AG04449 (cell line): ENCODE measurements at regions not wholly inside any gene's neighbourhood (a gene's known extent, or its start where the extent isn't known, plus 50 kb on each side); places are given as distances from the start of the nearest gene placed in this dataset.

Experiments
- CTCF ChIA-PET: fragments of 350-600 bp; formaldehyde crosslinking; extraction: SDS; loops from one replicate; lab custom pipeline; 2021; ENCODE audit warnings: antibody characterized with exemption; lab: Yijun Ruan, JAX
- POLR2A ChIA-PET: fragments of 400-600, 350-600 bp; formaldehyde crosslinking; extraction: SDS; loops from one replicate; lab custom pipeline; 2020; ENCODE audit warnings: antibody characterized with exemption, inconsistent platforms; lab: Yijun Ruan, JAX
- DNase-seq: peaks from one replicate; pipeline ENCODE4 v3.0.0-alpha.2; 2010; ENCODE audit warnings: low read depth, low spot score
- H3K4me3 ChIP-seq: 2 replicates; pipeline ENCODE4 v1.5.1; 2011; ENCODE audit warnings: low read depth, mild to moderate bottlenecking, control low read depth, low read length
- TF ChIP-seq, protein P1 (sequence below): IDR thresholded peaks from one replicate; pipeline ENCODE4 v1.5.1; 2011; ENCODE audit warnings: mild to moderate bottlenecking, moderate library complexity, low read length, control low read depth, inconsistent platforms; ENCODE audit not compliant: insufficient read depth; ENCODE audit errors: missing control alignments

DNA sequence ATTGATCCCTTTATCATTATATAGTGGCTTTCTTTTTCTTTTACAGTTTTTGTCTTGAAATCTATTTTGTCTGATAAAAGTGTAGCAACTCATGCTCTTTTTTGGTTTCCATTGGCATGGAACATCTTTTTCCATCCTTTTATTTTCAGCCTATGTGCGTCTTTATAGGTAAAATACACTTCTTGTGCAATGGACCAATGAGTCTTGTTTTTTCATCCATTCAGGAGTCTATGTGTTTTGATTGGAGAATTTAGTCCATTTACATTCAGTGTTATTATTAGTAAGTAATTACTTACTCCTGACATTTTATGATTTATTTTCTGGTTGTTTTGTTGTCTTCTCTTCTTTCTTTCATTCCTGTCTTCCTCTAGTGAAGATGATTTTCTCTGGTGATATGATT lies 66.4 kb upstream of the IL2 start:
- POLR2A ChIA-PET: no interaction called here
- CTCF ChIA-PET: no interaction called here
- TF ChIP-seq, protein P1, sequence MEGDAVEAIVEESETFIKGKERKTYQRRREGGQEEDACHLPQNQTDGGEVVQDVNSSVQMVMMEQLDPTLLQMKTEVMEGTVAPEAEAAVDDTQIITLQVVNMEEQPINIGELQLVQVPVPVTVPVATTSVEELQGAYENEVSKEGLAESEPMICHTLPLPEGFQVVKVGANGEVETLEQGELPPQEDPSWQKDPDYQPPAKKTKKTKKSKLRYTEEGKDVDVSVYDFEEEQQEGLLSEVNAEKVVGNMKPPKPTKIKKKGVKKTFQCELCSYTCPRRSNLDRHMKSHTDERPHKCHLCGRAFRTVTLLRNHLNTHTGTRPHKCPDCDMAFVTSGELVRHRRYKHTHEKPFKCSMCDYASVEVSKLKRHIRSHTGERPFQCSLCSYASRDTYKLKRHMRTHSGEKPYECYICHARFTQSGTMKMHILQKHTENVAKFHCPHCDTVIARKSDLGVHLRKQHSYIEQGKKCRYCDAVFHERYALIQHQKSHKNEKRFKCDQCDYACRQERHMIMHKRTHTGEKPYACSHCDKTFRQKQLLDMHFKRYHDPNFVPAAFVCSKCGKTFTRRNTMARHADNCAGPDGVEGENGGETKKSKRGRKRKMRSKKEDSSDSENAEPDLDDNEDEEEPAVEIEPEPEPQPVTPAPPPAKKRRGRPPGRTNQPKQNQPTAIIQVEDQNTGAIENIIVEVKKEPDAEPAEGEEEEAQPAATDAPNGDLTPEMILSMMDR: no peak
- no peak overlapping the region for H3K4me3 ChIP-seq
- DNase-seq: no peak

DNA sequence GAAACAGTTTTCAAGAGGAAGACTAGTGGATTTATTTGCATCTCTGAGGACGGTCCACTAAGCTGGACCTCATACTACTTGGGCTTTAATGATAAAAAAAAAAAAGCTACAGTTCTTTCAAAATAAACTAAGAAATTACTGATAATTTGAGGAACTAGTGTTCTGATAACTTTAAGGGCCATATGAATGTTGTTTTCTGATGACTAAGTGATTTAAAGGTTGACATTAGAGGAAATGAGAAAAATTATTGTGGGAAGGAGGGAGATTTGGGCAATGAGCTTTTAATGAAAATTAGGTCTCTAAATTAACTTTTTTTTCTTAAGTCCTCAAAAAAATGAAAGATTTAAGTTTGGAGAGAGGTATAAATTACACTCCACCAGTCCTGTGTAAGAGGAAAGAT lies 60.8 kb upstream of the IL2 start:
- no peak overlapping the region for H3K4me3 ChIP-seq
- ChIA-PET CTCF (no interaction called here), POLR2A (no interaction called here)
- TF ChIP-seq, protein P1: no peak
- DNase-seq: no peak

DNA sequence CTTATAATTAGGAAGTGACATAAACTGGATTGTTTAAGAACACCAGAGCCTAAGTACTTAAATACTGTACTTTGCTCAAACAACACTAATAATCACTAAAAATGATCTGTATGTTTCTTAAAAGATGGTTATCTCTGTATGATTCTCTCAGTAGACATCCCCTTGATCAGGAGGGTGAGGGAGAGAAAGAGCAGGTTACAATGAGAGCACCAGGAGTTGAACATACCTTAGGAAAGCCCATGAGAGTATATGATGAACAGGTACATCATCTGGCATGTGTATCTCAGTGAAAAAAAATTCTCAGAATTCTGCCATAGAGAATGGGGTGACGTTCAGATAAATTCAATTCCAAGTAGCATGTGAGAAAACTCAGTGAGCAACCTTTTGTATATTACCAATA lies 59.9 kb upstream of the IL2 start:
- no peak overlapping the region for H3K4me3 ChIP-seq
- ChIA-PET POLR2A (no interaction called here), CTCF (no interaction called here)
- DNase-seq: no peak
- TF ChIP-seq, protein P1: no peak

DNA sequence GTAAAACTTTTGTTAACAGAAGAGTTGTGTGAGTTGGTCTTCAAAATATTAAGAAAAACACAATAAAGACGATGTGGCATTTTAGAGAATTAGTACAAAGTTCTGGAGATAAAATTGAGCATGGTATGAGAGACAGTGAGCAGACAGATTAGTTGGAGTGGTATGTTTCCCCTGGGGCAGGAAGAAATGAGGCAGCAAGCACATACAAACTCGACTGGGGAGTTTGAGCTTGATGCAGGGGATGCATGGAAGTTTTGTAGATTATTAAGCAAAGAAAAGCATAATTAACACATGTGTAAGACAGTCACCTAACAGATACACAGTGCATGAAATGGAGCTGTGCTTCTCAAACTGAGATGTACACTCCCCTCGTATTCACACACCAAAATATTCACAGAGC lies 58.1 kb upstream of the IL2 start:
- H3K4me3 ChIP-seq: no peak overlapping the region
- ChIA-PET CTCF (no interaction called here), POLR2A (no interaction called here)
- TF ChIP-seq, protein P1: no peak
- no peak for DNase-seq

DNA sequence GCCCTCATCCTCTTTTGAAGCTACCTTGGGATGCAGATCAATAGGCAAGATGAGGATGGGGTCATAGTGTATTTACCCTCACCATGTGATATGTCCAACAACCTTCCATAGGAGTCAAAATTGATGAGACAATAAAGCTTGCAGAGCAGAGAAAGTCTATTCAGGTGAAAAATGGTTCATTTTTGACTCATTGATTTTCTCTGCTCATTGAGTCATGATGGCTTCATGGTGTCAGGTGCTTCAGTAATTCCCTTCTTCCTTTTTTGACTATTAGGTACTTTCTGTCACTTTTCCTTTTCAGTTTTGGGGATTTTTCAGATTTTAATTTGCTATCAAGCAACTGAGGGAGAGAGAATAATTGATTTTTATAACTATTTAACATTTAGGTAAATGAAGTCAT lies 55.9 kb upstream of the IL2 start:
- CTCF ChIA-PET: no interaction called here
- no peak for DNase-seq
- POLR2A ChIA-PET: no interaction called here
- H3K4me3 ChIP-seq: no peak overlapping the region
- TF ChIP-seq, protein P1: no peak

DNA sequence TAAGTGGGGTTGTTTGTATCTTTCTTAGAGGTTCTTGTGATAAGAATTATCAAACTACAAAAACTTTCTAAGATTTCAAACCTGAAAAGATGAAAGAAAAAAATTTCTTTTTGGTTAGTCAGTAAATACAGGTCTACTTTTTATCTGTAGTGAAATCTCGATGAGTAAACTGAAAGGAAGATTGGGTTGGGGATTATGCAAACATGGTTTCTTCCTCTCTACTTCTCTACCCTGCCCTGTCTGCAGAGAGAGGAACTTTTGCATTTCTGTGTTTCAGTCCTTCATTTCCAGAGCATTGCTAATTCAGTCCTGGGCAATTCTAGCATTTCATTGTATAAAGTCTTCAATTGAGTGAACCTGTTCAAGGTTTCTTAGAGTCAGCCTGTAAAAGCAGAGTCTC lies 51.6 kb upstream of the IL2 start:
- TF ChIP-seq, protein P1: no peak
- H3K4me3 ChIP-seq: no peak overlapping the region
- ChIA-PET CTCF (interaction anchor here (0.6 kb wide), 1 partner anchor 202 kb away, joined by 3 read pairs; no protein-coding TSS in a partner anchor), POLR2A (no interaction called here)
- no peak for DNase-seq
